Activated naive CD8-positive, alpha-beta T cell treated with anti-CD3 and anti-CD28 coated beads, Interleukin-2, amount 50 U/mL, for 16 hours (primary cell): ENCODE measurements at regions not wholly inside any gene's neighbourhood (a gene's known extent, or its start where the extent isn't known, plus 50 kb on each side); places are given as distances from the start of the nearest gene placed in this dataset.

Source experiments
- DNase-seq: peaks from one replicate; pipeline ENCODE4 v3.0.0-alpha.2; 2020; ENCODE audit warnings: low read depth, low spot score

- no peak for DNase-seq
These were observed 112.8 kb upstream of the TNRC6C start for GRCh38 chr17:77845541-77846225.

GRCh38 chr17:77846531-77847085 is 111.9 kb upstream of the TNRC6C start:
- no peak for DNase-seq

- no peak for DNase-seq
These were observed 111.0 kb upstream of the TNRC6C start for GRCh38 chr17:77847221-77848085.

GRCh38 chr17:77848257-77848656 is 110.2 kb upstream of the TNRC6C start:
- DNase-seq = no peak

GRCh38 chr17:77849239-77849638 is 109.3 kb upstream of the TNRC6C start:
- DNase-seq = no peak

GRCh38 chr17:77851921-77852320 is 106.6 kb upstream of the TNRC6C start:
- no peak for DNase-seq

GRCh38 chr17:77852731-77853130 is 105.8 kb upstream of the TNRC6C start:
- DNase-seq = no peak

- no peak for DNase-seq
These were observed 105.1 kb upstream of the TNRC6C start for GRCh38 chr17:77853191-77853977.

GRCh38 chr17:77854083-77854758 is 104.3 kb upstream of the TNRC6C start:
- DNase-seq = no peak

- DNase-seq = no peak
These were observed 103.5 kb upstream of the TNRC6C start for GRCh38 chr17:77854759-77855745.

- DNase-seq = no peak
These were observed 101.8 kb upstream of the TNRC6C start for GRCh38 chr17:77856551-77857305.

GRCh38 chr17:77857306-77857555 is 101.3 kb upstream of the TNRC6C start:
- no peak for DNase-seq

- DNase-seq = no peak
These were observed 100.9 kb upstream of the TNRC6C start for GRCh38 chr17:77857613-77858012.

- no peak for DNase-seq
These were observed 100.0 kb upstream of the TNRC6C start for GRCh38 chr17:77858291-77859034.

- DNase-seq = no peak
These were observed 99.3 kb upstream of the TNRC6C start for GRCh38 chr17:77859035-77859810.

- DNase-seq = no peak
These were observed 97.3 kb upstream of the TNRC6C start for GRCh38 chr17:77861133-77861695.

GRCh38 chr17:77861981-77862645 is 96.4 kb upstream of the TNRC6C start:
- DNase-seq = no peak
